BLaER1 (cell line): ENCODE measurements at regions not wholly inside any gene's neighbourhood (a gene's known extent, or its start where the extent isn't known, plus 50 kb on each side); places are given as distances from the start of the nearest gene placed in this dataset.

Experiments used
- H3K27ac ChIP-seq: shearing (Covaris generic); formaldehyde crosslinking; 2 replicates; pipeline ENCODE4 v1.8.1; 2022
- H3K27me3 ChIP-seq: shearing (Covaris generic); formaldehyde crosslinking; 2 replicates; pipeline ENCODE4 v1.8.1; 2022
- H3K36me3 ChIP-seq: shearing (Covaris generic); formaldehyde crosslinking; 2 replicates; pipeline ENCODE4 v1.8.1; 2022
- H3K4me1 ChIP-seq: shearing (Covaris generic); formaldehyde crosslinking; 2 replicates; pipeline ENCODE4 v1.8.1; 2022
- H3K4me2 ChIP-seq: shearing (Covaris generic); formaldehyde crosslinking; 2 replicates; pipeline ENCODE4 v1.8.1; 2022
- H3K4me3 ChIP-seq: shearing (Covaris generic); formaldehyde crosslinking; 2 replicates; pipeline ENCODE4 v1.8.1; 2022
- H3K9ac ChIP-seq: shearing (Covaris generic); formaldehyde crosslinking; 2 replicates; pipeline ENCODE4 v1.8.1; 2022
- H3K9me3 ChIP-seq: shearing (Covaris generic); formaldehyde crosslinking; 2 replicates; pipeline ENCODE4 v1.8.1; 2022
- H4K20me1 ChIP-seq: shearing (Covaris generic); formaldehyde crosslinking; 2 replicates; pipeline ENCODE4 v1.8.1; 2022
- Cebpa-rat ChIP-seq: shearing (Covaris generic); IDR thresholded peaks from 2 replicates; pipeline ENCODE4 v1.8.1; 2022

GRCh38 chr9:28056006-28056405, 482.7 kb upstream of the C9orf72 start:
- Histone ChIP-seq H3K36me3 (no peaks in the 10 kb centered on the region), H3K9ac (no peak overlapping the region), H3K9me3 (no peaks in the 10 kb centered on the region), H3K4me1 (no peaks in the 10 kb centered on the region), H3K4me2 (no peak overlapping the region), H3K27me3 (no peaks in the 10 kb centered on the region), H4K20me1 (no peaks in the 10 kb centered on the region), H3K4me3 (no peak overlapping the region), H3K27ac (no peak overlapping the region)
- no peak for TF ChIP-seq Cebpa-rat

DNA sequence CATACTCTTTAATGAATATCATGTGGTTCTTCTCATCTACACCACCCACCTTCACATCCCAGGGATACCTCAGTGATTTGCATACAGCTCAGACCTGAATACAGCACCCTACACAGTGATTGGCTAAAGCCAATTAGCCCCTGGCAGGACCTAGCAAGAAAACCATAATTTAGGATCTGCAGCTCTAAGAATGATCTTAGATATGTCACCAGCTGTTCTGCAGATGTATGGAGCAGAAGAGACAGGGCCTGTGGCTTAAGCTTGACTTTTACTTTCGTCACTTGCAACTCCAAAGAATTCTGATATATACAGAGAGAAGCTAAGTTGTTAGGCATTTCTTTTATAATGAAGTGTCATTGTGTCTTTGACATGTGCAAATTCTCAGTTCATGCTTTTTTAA, 483.2 kb upstream of the C9orf72 start:
- no peaks in the 10 kb centered on the region for H4K20me1 ChIP-seq
- TF ChIP-seq Cebpa-rat: no peak
- no peaks in the 10 kb centered on the region for H3K27me3 ChIP-seq
- H3K9ac ChIP-seq: no peak overlapping the region
- H3K4me2 ChIP-seq: no peak overlapping the region
- H3K36me3 ChIP-seq: no peaks in the 10 kb centered on the region
- no peak overlapping the region for H3K27ac ChIP-seq
- no peak overlapping the region for H3K4me3 ChIP-seq
- H3K4me1 ChIP-seq: no peaks in the 10 kb centered on the region
- no peaks in the 10 kb centered on the region for H3K9me3 ChIP-seq

GRCh38 chr9:28059192-28059591, 485.9 kb upstream of the C9orf72 start:
- no peak overlapping the region for H3K4me2 ChIP-seq
- TF ChIP-seq Cebpa-rat: no peak
- H3K27ac ChIP-seq: no peak overlapping the region
- H3K4me1 ChIP-seq: no peaks in the 10 kb centered on the region
- H3K9me3 ChIP-seq: no peaks in the 10 kb centered on the region
- H3K36me3 ChIP-seq: no peaks in the 10 kb centered on the region
- no peaks in the 10 kb centered on the region for H4K20me1 ChIP-seq
- H3K9ac ChIP-seq: no peak overlapping the region
- no peak overlapping the region for H3K4me3 ChIP-seq
- no peaks in the 10 kb centered on the region for H3K27me3 ChIP-seq

- Histone ChIP-seq H3K4me1 (no peaks in the 10 kb centered on the region), H4K20me1 (no peaks in the 10 kb centered on the region), H3K9me3 (no peaks in the 10 kb centered on the region), H3K27ac (no peak overlapping the region), H3K4me3 (no peak overlapping the region), H3K36me3 (no peaks in the 10 kb centered on the region), H3K4me2 (no peak overlapping the region), H3K27me3 (no peaks in the 10 kb centered on the region), H3K9ac (no peak overlapping the region)
- no peak for TF ChIP-seq Cebpa-rat
Observed at GRCh38 chr9:28064241-28064815, 491.0 kb upstream of the C9orf72 start.

- no peak for TF ChIP-seq Cebpa-rat
- H3K27ac ChIP-seq: no peak overlapping the region
Observed at GRCh38 chr9:28073270-28073669, 500.0 kb upstream of the C9orf72 start.

GRCh38 chr9:28079677-28080076, 506.4 kb upstream of the C9orf72 start:
- H3K36me3 ChIP-seq: no peaks in the 10 kb centered on the region
- H3K4me3 ChIP-seq: no peak overlapping the region
- H3K27me3 ChIP-seq: no peaks in the 10 kb centered on the region

More at GRCh38 chr9:28073270-28073669, 500.0 kb upstream of the C9orf72 start:
- Histone ChIP-seq H3K4me2 (no peak overlapping the region), H3K9ac (no peak overlapping the region), H3K4me3 (no peak overlapping the region), H3K9me3 (no peaks in the 10 kb centered on the region), H3K27me3 (no peaks in the 10 kb centered on the region), H4K20me1 (no peaks in the 10 kb centered on the region), H3K36me3 (no peaks in the 10 kb centered on the region), H3K4me1 (no peaks in the 10 kb centered on the region)

DNA sequence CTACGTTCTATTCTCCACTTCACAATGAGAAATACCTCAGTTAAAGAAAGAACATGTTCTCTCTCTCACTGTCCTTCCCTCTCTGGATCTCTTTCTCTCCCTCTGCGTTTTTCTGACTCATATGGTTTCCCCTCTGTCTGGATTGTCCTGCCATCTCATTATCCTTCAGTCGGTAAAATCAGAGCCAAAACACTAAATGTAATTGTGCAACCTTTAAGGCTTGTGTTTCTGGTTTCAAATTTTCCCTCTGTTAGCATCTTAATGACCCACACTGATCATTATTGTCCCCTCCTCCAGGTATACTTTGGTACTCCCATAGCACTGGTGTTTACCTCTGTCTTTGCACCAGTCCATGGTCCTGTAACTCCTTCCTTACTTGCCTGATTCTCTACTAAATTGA, 509.4 kb upstream of the C9orf72 start:
- H3K27me3 ChIP-seq: no peaks in the 10 kb centered on the region
- no peak overlapping the region for H3K27ac ChIP-seq

More at GRCh38 chr9:28079677-28080076, 506.4 kb upstream of the C9orf72 start:
- H4K20me1 ChIP-seq: no peaks in the 10 kb centered on the region
- no peak for TF ChIP-seq Cebpa-rat
- H3K9me3 ChIP-seq: no peaks in the 10 kb centered on the region
- H3K27ac ChIP-seq: no peak overlapping the region
- H3K4me2 ChIP-seq: no peak overlapping the region
- H3K9ac ChIP-seq: no peak overlapping the region
- H3K4me1 ChIP-seq: no peaks in the 10 kb centered on the region

GRCh38 chr9:28086881-28087280, 513.6 kb upstream of the C9orf72 start:
- Histone ChIP-seq H4K20me1 (no peaks in the 10 kb centered on the region), H3K9ac (no peak overlapping the region), H3K27me3 (no peaks in the 10 kb centered on the region), H3K36me3 (no peaks in the 10 kb centered on the region), H3K4me1 (no peaks in the 10 kb centered on the region), H3K4me3 (no peak overlapping the region), H3K4me2 (no peak overlapping the region), H3K27ac (no peak overlapping the region), H3K9me3 (no peaks in the 10 kb centered on the region)
- TF ChIP-seq Cebpa-rat: no peak

More for the DNA sequence above, 509.4 kb upstream of the C9orf72 start:
- H3K36me3 ChIP-seq: no peaks in the 10 kb centered on the region
- TF ChIP-seq Cebpa-rat: no peak
- no peaks in the 10 kb centered on the region for H3K4me1 ChIP-seq
- H3K9me3 ChIP-seq: no peaks in the 10 kb centered on the region
- no peaks in the 10 kb centered on the region for H4K20me1 ChIP-seq
- H3K4me3 ChIP-seq: no peak overlapping the region
- H3K4me2 ChIP-seq: no peak overlapping the region
- no peak overlapping the region for H3K9ac ChIP-seq

DNA sequence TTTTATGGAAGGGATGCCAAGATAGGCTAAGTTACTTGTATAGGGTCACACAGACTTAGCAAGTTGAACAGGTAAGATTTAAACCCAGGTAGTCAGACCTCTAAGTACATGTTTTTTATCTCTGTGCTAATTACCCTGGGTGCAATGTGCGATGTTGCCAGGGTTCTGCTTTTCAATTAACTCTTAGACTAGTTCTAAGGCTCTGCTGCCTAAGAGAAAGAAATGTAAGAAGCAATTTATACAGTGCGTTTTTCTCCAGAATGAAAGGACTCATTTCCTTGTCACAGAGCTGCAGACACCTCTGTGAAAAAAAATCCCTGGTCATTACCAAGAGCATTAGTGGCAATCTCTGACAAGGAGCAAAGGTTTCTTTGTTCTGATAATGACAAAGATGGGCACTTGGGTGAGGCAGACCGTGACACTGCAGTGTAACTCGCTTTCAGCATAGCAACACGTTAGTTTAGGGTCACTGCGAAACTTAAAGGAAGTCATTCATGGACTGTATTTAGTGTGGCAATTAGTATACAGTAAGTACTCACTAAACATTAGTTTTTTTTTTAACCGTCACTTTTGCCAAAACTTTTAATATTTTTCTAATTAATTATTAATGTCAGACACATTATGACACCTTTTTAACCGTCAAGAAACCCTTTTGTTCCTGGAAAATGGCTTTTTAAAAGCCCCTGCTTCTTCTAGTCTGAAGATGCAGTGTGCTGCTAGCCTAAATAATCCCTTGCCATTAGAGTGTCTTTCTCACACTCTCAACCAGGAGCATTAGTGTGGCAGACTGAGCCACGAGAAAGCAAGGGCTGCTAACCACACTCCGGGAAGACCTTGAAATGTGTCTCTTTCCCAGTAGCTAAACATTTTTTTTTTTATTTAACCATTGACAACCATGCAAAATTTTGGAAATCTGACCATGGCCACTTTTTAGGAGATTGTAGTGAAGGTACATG, 520.0 kb upstream of the C9orf72 start:
- no peak overlapping the region for H3K9ac ChIP-seq
- H3K9me3 ChIP-seq: no peaks in the 10 kb centered on the region
- no peak overlapping the region for H3K4me3 ChIP-seq
- H3K27me3 ChIP-seq: no peaks in the 10 kb centered on the region
- no peaks in the 10 kb centered on the region for H4K20me1 ChIP-seq
- H3K27ac ChIP-seq: no peak overlapping the region
- H3K4me1 ChIP-seq: no peaks in the 10 kb centered on the region
- no peaks in the 10 kb centered on the region for H3K36me3 ChIP-seq
- TF ChIP-seq Cebpa-rat: no peak
- no peak overlapping the region for H3K4me2 ChIP-seq

DNA sequence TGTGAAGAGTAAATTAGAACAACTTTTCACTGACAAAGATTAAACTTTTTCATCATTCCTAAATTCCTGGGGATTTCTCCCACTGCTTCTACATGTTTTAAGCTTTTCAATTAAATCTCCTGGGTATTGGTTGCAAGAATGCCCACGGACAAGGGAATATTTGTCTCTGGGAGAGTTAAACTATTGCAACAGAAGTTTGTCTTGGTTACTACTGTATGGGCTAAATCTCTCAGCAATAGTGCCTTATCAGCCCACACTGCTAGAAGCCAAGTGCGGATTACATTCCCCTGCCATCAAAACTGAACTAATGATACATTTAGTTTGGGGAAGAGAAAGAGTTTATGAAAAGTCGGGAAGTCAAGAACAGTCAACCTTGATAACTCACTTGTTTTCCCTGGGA, 528.2 kb upstream of the C9orf72 start:
- Histone ChIP-seq H3K27me3 (no peaks in the 10 kb centered on the region), H3K9ac (no peak overlapping the region)

More for the DNA sequence above, 528.2 kb upstream of the C9orf72 start:
- Histone ChIP-seq H3K36me3 (no peaks in the 10 kb centered on the region), H3K4me1 (no peaks in the 10 kb centered on the region), H3K9me3 (no peaks in the 10 kb centered on the region), H4K20me1 (no peaks in the 10 kb centered on the region), H3K4me3 (no peak overlapping the region), H3K27ac (no peak overlapping the region), H3K4me2 (no peak overlapping the region)
- no peak for TF ChIP-seq Cebpa-rat
